Erythroblast (primary cell): ENCODE measurements at regions not wholly inside any gene's neighbourhood (a gene's known extent, or its start where the extent isn't known, plus 50 kb on each side); places are given as distances from the start of the nearest gene placed in this dataset.

Experiments
- DNase-seq, 2 experiments: peaks; one replicate each; lab custom pipeline; 2025; lab: John Stamatoyannopoulos, UW
- GATA1 ChIP-seq: IDR thresholded peaks from 2 replicates; pipeline ENCODE4 v1.6.1; 2011; ENCODE audit warnings: low read depth, mild to moderate bottlenecking, control low read depth, low read length, moderate library complexity
- POLR2A ChIP-seq: IDR thresholded peaks from 2 replicates; pipeline ENCODE4 v1.6.1; 2011; ENCODE audit warnings: mild to moderate bottlenecking, low read length

GRCh38 chr1:230515451-230516145 is 89.5 kb upstream of the PGBD5 start:
- no peak for TF ChIP-seq POLR2A
- TF ChIP-seq GATA1: no peak
- no peak for DNase-seq

GRCh38 chr1:230510496-230510895 is 84.4 kb upstream of the PGBD5 start:
- DNase-seq: no peak
- TF ChIP-seq GATA1 (no peak), POLR2A (no peak)

GRCh38 chr1:230509281-230509977 is 83.3 kb upstream of the PGBD5 start:
- DNase-seq: no peak
- TF ChIP-seq POLR2A: no peak
- no peak for TF ChIP-seq GATA1

- DNase-seq: no peak
- TF ChIP-seq GATA1 (no peak), POLR2A (no peak)
These were observed 81.7 kb upstream of the PGBD5 start for GRCh38 chr1:230507666-230508402.

- DNase-seq: no peak
- no peak for TF ChIP-seq GATA1
- TF ChIP-seq POLR2A: no peak
These were observed 81.1 kb upstream of the PGBD5 start for GRCh38 chr1:230507236-230507635.

- no peak for TF ChIP-seq GATA1
- no peak for TF ChIP-seq POLR2A
- no peak for DNase-seq
These were observed 80.3 kb upstream of the PGBD5 start for GRCh38 chr1:230506451-230506850.

- DNase-seq: no peak
- TF ChIP-seq GATA1 (no peak), POLR2A (no peak)
These were observed 78.2 kb upstream of the PGBD5 start for GRCh38 chr1:230504310-230504709.

GRCh38 chr1:230503726-230504125 is 77.6 kb upstream of the PGBD5 start:
- TF ChIP-seq GATA1 (no peak), POLR2A (no peak)
- no peak for DNase-seq

GRCh38 chr1:230502996-230503395 is 76.9 kb upstream of the PGBD5 start:
- no peak for TF ChIP-seq GATA1
- DNase-seq: no peak

- no peak for TF ChIP-seq POLR2A
- TF ChIP-seq GATA1: no peak
- no peak for DNase-seq
These were observed 76.2 kb upstream of the PGBD5 start for GRCh38 chr1:230502306-230502705.

GRCh38 chr1:230501849-230502248 is 75.7 kb upstream of the PGBD5 start:
- no peak for DNase-seq
- TF ChIP-seq GATA1 (no peak), POLR2A (no peak)

- TF ChIP-seq GATA1 (no peak), POLR2A (no peak)
These were observed 75.1 kb upstream of the PGBD5 start for GRCh38 chr1:230501242-230501641.

GRCh38 chr1:230500063-230500462 is 73.9 kb upstream of the PGBD5 start:
- no peak for DNase-seq
- no peak for TF ChIP-seq POLR2A
- TF ChIP-seq GATA1: no peak

More at GRCh38 chr1:230501242-230501641, 75.1 kb upstream of the PGBD5 start:
- DNase-seq: no peak

- DNase-seq: no peak
- TF ChIP-seq POLR2A (no peak), GATA1 (no peak)
These were observed 73.4 kb upstream of the PGBD5 start for GRCh38 chr1:230499496-230499895.
